ENCODE measurements at regions not wholly inside any gene's neighbourhood (a gene's known extent, or its start where the extent isn't known, plus 50 kb on each side); places are given as distances from the start of the nearest gene placed in this dataset.

DNA sequence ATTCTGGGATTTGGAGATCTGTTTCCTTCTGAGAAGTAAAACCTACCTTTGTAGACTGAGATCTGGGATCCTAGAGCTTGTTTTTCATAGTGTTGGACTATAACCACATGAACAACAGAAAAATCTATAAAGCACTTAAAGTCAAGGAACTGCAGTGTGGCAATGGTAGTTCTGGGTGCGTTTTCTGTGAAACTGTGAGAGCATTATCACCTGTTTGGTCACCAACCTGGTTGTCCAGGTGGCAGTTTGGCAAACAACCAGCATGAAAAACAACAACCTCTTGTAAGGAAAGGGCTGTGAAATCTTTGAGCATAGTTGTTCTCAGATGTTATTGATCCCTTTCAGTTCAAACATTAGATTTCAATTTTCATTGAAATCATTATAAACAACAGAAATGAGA, 215.8 kb upstream of the CITED2 start:
- TF ChIP-seq, protein P1, sequence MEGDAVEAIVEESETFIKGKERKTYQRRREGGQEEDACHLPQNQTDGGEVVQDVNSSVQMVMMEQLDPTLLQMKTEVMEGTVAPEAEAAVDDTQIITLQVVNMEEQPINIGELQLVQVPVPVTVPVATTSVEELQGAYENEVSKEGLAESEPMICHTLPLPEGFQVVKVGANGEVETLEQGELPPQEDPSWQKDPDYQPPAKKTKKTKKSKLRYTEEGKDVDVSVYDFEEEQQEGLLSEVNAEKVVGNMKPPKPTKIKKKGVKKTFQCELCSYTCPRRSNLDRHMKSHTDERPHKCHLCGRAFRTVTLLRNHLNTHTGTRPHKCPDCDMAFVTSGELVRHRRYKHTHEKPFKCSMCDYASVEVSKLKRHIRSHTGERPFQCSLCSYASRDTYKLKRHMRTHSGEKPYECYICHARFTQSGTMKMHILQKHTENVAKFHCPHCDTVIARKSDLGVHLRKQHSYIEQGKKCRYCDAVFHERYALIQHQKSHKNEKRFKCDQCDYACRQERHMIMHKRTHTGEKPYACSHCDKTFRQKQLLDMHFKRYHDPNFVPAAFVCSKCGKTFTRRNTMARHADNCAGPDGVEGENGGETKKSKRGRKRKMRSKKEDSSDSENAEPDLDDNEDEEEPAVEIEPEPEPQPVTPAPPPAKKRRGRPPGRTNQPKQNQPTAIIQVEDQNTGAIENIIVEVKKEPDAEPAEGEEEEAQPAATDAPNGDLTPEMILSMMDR (IDR thresholded peaks at IDR 0.05): no peak
- no peak for TF ChIP-seq POLR2A (IDR thresholded peaks at IDR 0.05)
